ENCODE measurements at regions not wholly inside any gene's neighbourhood (a gene's known extent, or its start where the extent isn't known, plus 50 kb on each side); places are given as distances from the start of the nearest gene placed in this dataset.

DNA sequence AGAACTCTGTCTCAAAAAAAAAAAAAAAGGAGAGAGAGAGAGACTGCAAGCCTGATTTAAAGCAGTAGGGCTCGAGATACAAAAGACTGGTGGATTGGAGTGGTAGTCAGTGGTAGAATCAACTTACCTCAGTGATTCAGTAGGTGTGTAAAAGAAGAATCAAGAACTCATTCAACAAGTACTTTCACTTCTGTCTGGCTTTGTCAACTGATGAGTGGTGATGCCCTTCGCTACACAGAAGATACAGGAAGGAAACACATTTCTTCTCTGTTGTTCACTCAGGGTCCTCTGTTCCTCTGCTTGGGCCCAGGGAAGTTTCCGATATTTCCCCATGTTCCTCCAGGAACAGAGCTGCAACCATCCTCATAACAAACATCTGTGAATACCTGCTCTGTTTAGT, 68.6 kb upstream of the COG2 start:
- TF ChIP-seq TEAD4 (IDR thresholded peaks at IDR 0.05) (no peak), TAF1 (IDR thresholded peaks at IDR 0.05; ENCODE audit: low read depth) (no peak), RAD21 (IDR thresholded peaks at IDR 0.05; ENCODE audit: low read depth) (no peak), FOXM1 (IDR thresholded peaks at IDR 0.05; ENCODE audit: borderline replicate concordance, low read depth) (no peak), CREB1 (IDR thresholded peaks at IDR 0.05; ENCODE audit: low read depth) (no peak), EGR1 (IDR thresholded peaks at IDR 0.05) (no peak)
- TF ChIP-seq, protein P1, sequence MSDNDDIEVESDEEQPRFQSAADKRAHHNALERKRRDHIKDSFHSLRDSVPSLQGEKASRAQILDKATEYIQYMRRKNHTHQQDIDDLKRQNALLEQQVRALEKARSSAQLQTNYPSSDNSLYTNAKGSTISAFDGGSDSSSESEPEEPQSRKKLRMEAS (IDR thresholded peaks at IDR 0.05) = no peak

DNA sequence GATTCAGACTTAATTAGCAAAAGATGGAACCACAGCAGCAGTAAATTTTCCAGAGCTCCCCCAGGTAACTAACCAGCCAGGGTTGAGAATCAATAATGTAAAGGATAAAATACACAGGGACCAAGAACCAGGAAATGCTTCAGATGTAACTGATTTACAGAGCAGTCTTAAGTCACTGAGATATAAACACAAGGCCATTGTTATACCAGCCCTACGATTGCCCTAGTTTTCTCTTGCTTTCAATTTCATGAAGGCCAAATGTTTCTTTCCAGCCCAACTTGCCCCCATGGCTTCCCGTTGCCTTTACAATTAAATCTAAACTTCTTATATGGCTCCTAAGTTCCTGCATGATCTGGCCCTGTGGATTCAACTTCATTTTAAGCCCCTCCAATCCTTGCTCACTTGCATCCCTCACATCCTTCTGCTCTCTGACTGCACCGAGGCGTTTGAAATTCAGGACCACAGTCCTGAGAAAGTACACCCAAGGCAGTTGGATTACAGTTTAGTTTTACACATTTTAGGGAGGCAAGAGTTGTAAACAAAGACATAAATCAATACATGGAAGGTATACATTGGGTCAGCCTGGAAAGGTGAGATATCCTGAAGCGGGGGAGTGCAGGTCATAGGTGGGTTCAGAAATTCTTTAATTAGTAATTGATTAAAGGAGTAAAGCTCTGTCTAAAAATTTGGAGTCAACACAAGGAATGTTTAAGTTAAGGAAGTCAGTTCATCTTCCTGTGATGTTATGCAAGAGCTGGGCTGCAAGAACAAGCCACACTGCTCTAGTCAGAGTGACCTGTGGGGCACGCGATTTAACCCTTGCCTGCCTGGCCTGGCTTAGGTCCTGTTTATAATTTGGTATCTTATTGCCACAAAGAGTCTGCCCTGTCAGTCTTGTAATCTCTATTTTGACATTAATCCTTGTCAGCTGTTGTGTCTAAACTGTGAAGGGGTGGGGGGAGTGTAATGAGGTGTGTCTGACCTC, 69.9 kb upstream of the COG2 start:
- TF ChIP-seq EP300 (IDR thresholded peaks at IDR 0.05; ENCODE audit: borderline replicate concordance) (no peak), RAD21 (IDR thresholded peaks at IDR 0.05; ENCODE audit: low read depth) (no peak), YY1 (IDR thresholded peaks at IDR 0.05; ENCODE audit: low read depth) (no peak), NFIC (IDR thresholded peaks at IDR 0.05) (no peak), CREB1 (IDR thresholded peaks at IDR 0.05; ENCODE audit: low read depth) (no peak), TCF12 (IDR thresholded peaks at IDR 0.05; ENCODE audit: low read depth) (no peak), TEAD4 (IDR thresholded peaks at IDR 0.05) (no peak), CEBPB (IDR thresholded peaks at IDR 0.05) (no peak), EGR1 (IDR thresholded peaks at IDR 0.05) (no peak), ZBTB7A (IDR thresholded peaks at IDR 0.05; ENCODE audit: low read depth) (no peak)
- TF ChIP-seq, protein P2, sequence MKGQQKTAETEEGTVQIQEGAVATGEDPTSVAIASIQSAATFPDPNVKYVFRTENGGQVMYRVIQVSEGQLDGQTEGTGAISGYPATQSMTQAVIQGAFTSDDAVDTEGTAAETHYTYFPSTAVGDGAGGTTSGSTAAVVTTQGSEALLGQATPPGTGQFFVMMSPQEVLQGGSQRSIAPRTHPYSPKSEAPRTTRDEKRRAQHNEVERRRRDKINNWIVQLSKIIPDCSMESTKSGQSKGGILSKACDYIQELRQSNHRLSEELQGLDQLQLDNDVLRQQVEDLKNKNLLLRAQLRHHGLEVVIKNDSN (IDR thresholded peaks at IDR 0.05) = no peak

DNA sequence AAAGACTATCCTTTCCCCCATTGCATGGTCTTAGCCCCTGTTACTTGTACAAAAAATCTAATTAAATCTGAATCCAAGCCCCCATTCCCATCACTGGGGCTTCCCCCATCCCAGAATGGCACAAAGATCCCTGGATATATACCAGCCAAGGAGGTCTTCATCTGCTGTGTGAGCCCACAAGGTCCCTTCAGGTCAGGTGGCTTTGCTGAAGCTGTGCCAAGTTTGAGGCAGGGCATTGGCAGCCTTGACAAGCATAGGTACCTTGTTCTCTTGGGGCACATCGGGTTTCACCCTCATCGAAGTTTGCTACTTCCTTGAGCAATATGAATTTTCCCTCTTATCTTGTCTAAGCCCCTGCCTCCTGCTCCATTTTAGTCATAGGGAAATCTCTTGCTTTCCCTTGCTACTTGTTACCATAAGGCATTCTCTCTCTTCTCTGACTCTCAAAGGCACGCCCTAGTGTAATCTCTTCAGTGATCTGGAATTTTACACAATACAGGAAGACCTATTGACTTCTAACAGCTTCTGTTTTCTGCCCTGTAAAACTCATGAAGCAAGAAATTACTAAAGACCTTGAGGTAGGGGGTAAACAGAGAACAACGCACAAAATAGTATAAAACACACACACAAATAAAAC, 71.4 kb upstream of the COG2 start:
- TF ChIP-seq, protein P2 (IDR thresholded peaks at IDR 0.05) = no peak
- TF ChIP-seq EP300 (IDR thresholded peaks at IDR 0.05; ENCODE audit: borderline replicate concordance) (no peak), TCF12 (IDR thresholded peaks at IDR 0.05; ENCODE audit: low read depth) (no peak), RAD21 (IDR thresholded peaks at IDR 0.05; ENCODE audit: low read depth) (no peak), EGR1 (IDR thresholded peaks at IDR 0.05) (no peak)

DNA sequence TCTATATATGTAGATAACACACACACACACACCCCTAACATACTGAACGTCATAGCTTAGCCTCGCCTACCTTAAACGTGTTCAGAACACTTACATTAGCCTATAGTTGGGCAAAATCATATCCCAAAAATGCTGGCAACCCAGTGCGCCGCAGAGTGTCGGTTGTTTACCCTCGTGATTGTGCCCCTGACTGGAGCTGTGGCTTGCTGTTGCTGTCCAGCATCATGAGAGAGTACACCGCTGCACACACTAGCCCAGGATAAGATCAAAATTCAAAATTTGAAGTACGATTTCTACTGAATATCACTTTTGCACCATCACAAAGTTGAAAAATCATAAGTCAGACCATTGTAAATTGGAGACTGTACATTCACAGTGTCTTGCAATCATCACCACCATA, 73.1 kb upstream of the COG2 start:
- TF ChIP-seq, protein P2 (IDR thresholded peaks at IDR 0.05) = no peak
- TF ChIP-seq, protein P3, sequence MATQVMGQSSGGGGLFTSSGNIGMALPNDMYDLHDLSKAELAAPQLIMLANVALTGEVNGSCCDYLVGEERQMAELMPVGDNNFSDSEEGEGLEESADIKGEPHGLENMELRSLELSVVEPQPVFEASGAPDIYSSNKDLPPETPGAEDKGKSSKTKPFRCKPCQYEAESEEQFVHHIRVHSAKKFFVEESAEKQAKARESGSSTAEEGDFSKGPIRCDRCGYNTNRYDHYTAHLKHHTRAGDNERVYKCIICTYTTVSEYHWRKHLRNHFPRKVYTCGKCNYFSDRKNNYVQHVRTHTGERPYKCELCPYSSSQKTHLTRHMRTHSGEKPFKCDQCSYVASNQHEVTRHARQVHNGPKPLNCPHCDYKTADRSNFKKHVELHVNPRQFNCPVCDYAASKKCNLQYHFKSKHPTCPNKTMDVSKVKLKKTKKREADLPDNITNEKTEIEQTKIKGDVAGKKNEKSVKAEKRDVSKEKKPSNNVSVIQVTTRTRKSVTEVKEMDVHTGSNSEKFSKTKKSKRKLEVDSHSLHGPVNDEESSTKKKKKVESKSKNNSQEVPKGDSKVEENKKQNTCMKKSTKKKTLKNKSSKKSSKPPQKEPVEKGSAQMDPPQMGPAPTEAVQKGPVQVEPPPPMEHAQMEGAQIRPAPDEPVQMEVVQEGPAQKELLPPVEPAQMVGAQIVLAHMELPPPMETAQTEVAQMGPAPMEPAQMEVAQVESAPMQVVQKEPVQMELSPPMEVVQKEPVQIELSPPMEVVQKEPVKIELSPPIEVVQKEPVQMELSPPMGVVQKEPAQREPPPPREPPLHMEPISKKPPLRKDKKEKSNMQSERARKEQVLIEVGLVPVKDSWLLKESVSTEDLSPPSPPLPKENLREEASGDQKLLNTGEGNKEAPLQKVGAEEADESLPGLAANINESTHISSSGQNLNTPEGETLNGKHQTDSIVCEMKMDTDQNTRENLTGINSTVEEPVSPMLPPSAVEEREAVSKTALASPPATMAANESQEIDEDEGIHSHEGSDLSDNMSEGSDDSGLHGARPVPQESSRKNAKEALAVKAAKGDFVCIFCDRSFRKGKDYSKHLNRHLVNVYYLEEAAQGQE (IDR thresholded peaks at IDR 0.05; ENCODE audit: low read depth) = peak; percentile 41; the same call in 1 of the 2 replicates
- no peak for TF ChIP-seq EP300 (IDR thresholded peaks at IDR 0.05; ENCODE audit: borderline replicate concordance)

DNA sequence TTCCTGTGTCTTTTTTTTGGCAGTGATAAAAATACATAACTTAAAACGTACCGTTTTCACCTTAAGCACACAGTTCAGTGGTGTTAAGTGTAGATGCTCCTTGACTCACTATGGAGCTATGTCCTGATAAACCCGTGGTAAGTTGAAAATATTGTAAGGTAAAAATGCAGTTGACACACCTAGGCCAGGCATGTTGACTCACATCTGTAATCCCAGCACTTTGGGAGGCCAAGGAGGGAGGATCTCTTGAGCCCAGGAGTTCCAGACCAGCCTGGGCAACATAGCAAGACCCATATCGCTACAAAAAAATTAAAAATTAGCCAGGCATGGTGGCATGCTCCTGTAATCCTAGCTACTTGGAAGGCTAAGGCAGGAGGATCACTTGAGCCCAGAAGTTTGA, 73.6 kb upstream of the COG2 start:
- TF ChIP-seq NFIC (IDR thresholded peaks at IDR 0.05) (no peak), TAF1 (IDR thresholded peaks at IDR 0.05; ENCODE audit: low read depth) (no peak), EGR1 (IDR thresholded peaks at IDR 0.05) (no peak), TEAD4 (IDR thresholded peaks at IDR 0.05) (no peak), CEBPB (IDR thresholded peaks at IDR 0.05) (no peak), CREB1 (IDR thresholded peaks at IDR 0.05; ENCODE audit: low read depth) (no peak), TCF12 (IDR thresholded peaks at IDR 0.05; ENCODE audit: low read depth) (no peak), RAD21 (IDR thresholded peaks at IDR 0.05; ENCODE audit: low read depth) (no peak), ZBTB7A (IDR thresholded peaks at IDR 0.05; ENCODE audit: low read depth) (no peak), YY1 (IDR thresholded peaks at IDR 0.05; ENCODE audit: low read depth) (no peak), EP300 (IDR thresholded peaks at IDR 0.05; ENCODE audit: borderline replicate concordance) (no peak), FOXM1 (IDR thresholded peaks at IDR 0.05; ENCODE audit: borderline replicate concordance, low read depth) (no peak)
- TF ChIP-seq, protein P3 (IDR thresholded peaks at IDR 0.05; ENCODE audit: low read depth) = no peak
- TF ChIP-seq, protein P1 (IDR thresholded peaks at IDR 0.05) = no peak
- TF ChIP-seq, protein P2 (IDR thresholded peaks at IDR 0.05) = no peak
